Progenitor cell of endocrine pancreas (in vitro differentiated cells): ENCODE measurements at regions not wholly inside any gene's neighbourhood (a gene's known extent, or its start where the extent isn't known, plus 50 kb on each side); places are given as distances from the start of the nearest gene placed in this dataset.

Experiments used
- DNase-seq: peaks from one replicate; pipeline ENCODE4 v3.0.0; 2021; ENCODE audit warnings: low spot score; ENCODE audit not compliant: unreplicated experiment
- H3K27ac Mint-ChIP-seq: 2 replicates; pipeline ENCODE4 v1.8.0; 2021; ENCODE audit warnings: mild to moderate bottlenecking, moderate library complexity, mixed read lengths
- H3K27me3 Mint-ChIP-seq: 2 replicates; pipeline ENCODE4 v1.8.0; 2021; ENCODE audit warnings: mixed read lengths
- H3K36me3 Mint-ChIP-seq: 2 replicates; pipeline ENCODE4 v1.8.0; 2022; ENCODE audit warnings: mixed read lengths; ENCODE audit not compliant: insufficient read depth
- H3K4me1 Mint-ChIP-seq: 2 replicates; pipeline ENCODE4 v1.8.0; 2021; ENCODE audit warnings: low read depth, mixed read lengths
- H3K4me3 Mint-ChIP-seq: 2 replicates; pipeline ENCODE4 v1.8.0; 2021; ENCODE audit warnings: low read depth, mild to moderate bottlenecking, moderate library complexity, mixed read lengths
- H3K9me3 Mint-ChIP-seq: 2 replicates; pipeline ENCODE4 v1.8.0; 2021; ENCODE audit warnings: low read depth, mixed read lengths
- CTCF ChIP-seq: fragments of 200-600 bp; sonication (generic); IDR thresholded peaks from one replicate; pipeline ENCODE4 v1.5.0; 2021; ENCODE audit warnings: antibody characterized with exemption, mild to moderate bottlenecking; ENCODE audit not compliant: unreplicated experiment

GRCh38 chr11:104654181-104654813, 244.0 kb downstream of the CASP12 start:
- no peaks in the 10 kb centered on the region for H3K27me3 Mint-ChIP-seq
- no peak overlapping the region for H3K4me3 Mint-ChIP-seq
- no peak overlapping the region for H3K27ac Mint-ChIP-seq
- H3K36me3 Mint-ChIP-seq, result peaks cover 2% of the 10 kb centered on the region
- no peak for TF ChIP-seq CTCF
- H3K4me1 Mint-ChIP-seq, result no peaks in the 10 kb centered on the region
- DNase-seq, result no peak
- peaks cover 10% of the 10 kb centered on the region for H3K9me3 Mint-ChIP-seq

- Mint-ChIP-seq H3K36me3 (peaks cover 2% of the 10 kb centered on the region), H3K4me1 (no peaks in the 10 kb centered on the region), H3K27ac (no peak overlapping the region), H3K4me3 (no peak overlapping the region), H3K9me3 (peaks cover 10% of the 10 kb centered on the region), H3K27me3 (no peaks in the 10 kb centered on the region)
- no peak for DNase-seq
- no peak for TF ChIP-seq CTCF
Measured at GRCh38 chr11:104653407-104653806, 244.9 kb downstream of the CASP12 start.

GRCh38 chr11:104652996-104653395, 245.3 kb downstream of the CASP12 start:
- peaks cover 2% of the 10 kb centered on the region for H3K36me3 Mint-ChIP-seq
- TF ChIP-seq CTCF, result no peak
- H3K9me3 Mint-ChIP-seq, result peaks cover 10% of the 10 kb centered on the region
- no peak overlapping the region for H3K4me3 Mint-ChIP-seq
- H3K4me1 Mint-ChIP-seq, result no peaks in the 10 kb centered on the region
- DNase-seq, result no peak
- no peaks in the 10 kb centered on the region for H3K27me3 Mint-ChIP-seq
- H3K27ac Mint-ChIP-seq, result no peak overlapping the region

GRCh38 chr11:104650234-104650633, 248.0 kb downstream of the CASP12 start:
- Mint-ChIP-seq H3K4me3 (no peak overlapping the region), H3K4me1 (no peaks in the 10 kb centered on the region), H3K9me3 (peaks cover 10% of the 10 kb centered on the region), H3K27ac (no peak overlapping the region), H3K36me3 (peaks cover 2% of the 10 kb centered on the region), H3K27me3 (no peaks in the 10 kb centered on the region)
- no peak for TF ChIP-seq CTCF
- no peak for DNase-seq

GRCh38 chr11:104649002-104649401, 249.3 kb downstream of the CASP12 start:
- Mint-ChIP-seq H3K4me1 (no peaks in the 10 kb centered on the region), H3K4me3 (no peak overlapping the region), H3K27me3 (no peaks in the 10 kb centered on the region), H3K36me3 (peaks cover 2% of the 10 kb centered on the region), H3K27ac (no peak overlapping the region), H3K9me3 (peaks cover 10% of the 10 kb centered on the region)
- no peak for DNase-seq
- TF ChIP-seq CTCF, result no peak
